ENCODE measurements at regions not wholly inside any gene's neighbourhood (a gene's known extent, or its start where the extent isn't known, plus 50 kb on each side); places are given as distances from the start of the nearest gene placed in this dataset.

- TF ChIP-seq EZH2 (IDR thresholded peaks at IDR 0.05; ENCODE audit: insufficient read depth, poor library complexity, severe bottlenecking) (no peak), EZH2phosphoT487 (IDR thresholded peaks at IDR 0.05; ENCODE audit: insufficient read depth, low read depth) (no peak)
These were observed 119.7 kb downstream of the UCHL5 start for GRCh38 chr1:192939440-192939839.

Measured in GM23248 (cell line).